ENCODE measurements at regions not wholly inside any gene's neighbourhood (a gene's known extent, or its start where the extent isn't known, plus 50 kb on each side); places are given as distances from the start of the nearest gene placed in this dataset.

DNA sequence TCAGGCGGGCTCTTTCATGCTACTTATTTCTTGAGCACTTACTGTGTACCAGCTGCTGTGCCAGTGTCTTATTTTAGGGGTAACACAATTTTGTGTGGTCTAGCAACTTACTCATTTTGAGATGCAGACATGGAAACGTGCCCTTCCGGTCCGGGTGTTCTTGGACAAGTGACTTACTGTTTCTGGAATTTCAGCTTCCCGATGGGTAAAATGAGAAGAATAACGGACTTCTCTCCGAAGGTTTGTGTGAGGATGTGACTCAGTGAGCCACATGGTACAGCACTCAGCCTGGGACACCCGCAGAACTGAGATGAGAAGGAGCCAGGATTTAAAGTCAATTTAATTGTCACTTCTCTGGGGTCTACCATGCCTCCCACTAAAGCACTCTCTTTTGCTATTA, 114.5 kb upstream of the SYT13 start:
- no peaks in the 10 kb centered on the region for H3K9me3 ChIP-seq
- no peaks in the 10 kb centered on the region; the same call in none of the 2 replicates for H3K27me3 ChIP-seq (replicated peaks; ENCODE audit: control insufficient read depth, insufficient read depth, low read length)
- Mint-ChIP-seq H3K4me1 (ENCODE audit: low read depth, unreplicated experiment) (no peaks in the 10 kb centered on the region), H3K27me3 (ENCODE audit: insufficient read depth, unreplicated experiment) (peaks cover 22% of the 10 kb centered on the region), H3K36me3 (ENCODE audit: insufficient read depth, unreplicated experiment) (no peaks in the 10 kb centered on the region), H3K9me3 (ENCODE audit: unreplicated experiment) (no peaks in the 10 kb centered on the region), H3K27ac (ENCODE audit: unreplicated experiment) (no peak overlapping the region), H3K4me3 (ENCODE audit: unreplicated experiment) (no peak overlapping the region)
- no peaks in the 10 kb centered on the region for H3K4me1 ChIP-seq
- no peak for TF ChIP-seq CTCF (IDR thresholded peaks at IDR 0.05; ENCODE audit: insufficient read depth in 1 of 2, low read depth in 1 of 2, low read length in 1 of 2, severe bottlenecking in 1 of 2, unreplicated experiment in 1 of 2)
- H3K36me3 ChIP-seq (ENCODE audit: control insufficient read depth, insufficient read depth, low read length) = no peaks in the 10 kb centered on the region
- intact Hi-C loops (cut with micrococcal nuclease; ENCODE audit: unreplicated experiment) = no loop called here
- ChIA-PET POLR2A (no interaction called here), CTCF (interaction anchor here (1.7 kb wide), 1 partner anchor 254 kb away, joined by 8 read pairs; no protein-coding TSS in a partner anchor)
- H3K4me3 ChIP-seq (ENCODE audit: low read depth, low read length) = no peak overlapping the region
- no TSS peak for BruUV-seq (replicated peaks)
- no peak for DNase-seq

GRCh38 chr11:45399166-45399565, 113.0 kb upstream of the SYT13 start:
- CTCF ChIA-PET = interaction anchor here (1.7 kb wide), 1 partner anchor 256 kb away, joined by 8 read pairs; no protein-coding TSS in a partner anchor
- Mint-ChIP-seq H3K27ac (ENCODE audit: unreplicated experiment) (no peak overlapping the region), H3K36me3 (ENCODE audit: insufficient read depth, unreplicated experiment) (no peaks in the 10 kb centered on the region), H3K4me1 (ENCODE audit: low read depth, unreplicated experiment) (no peaks in the 10 kb centered on the region), H3K9me3 (ENCODE audit: unreplicated experiment) (no peaks in the 10 kb centered on the region), H3K4me3 (ENCODE audit: unreplicated experiment) (no peak overlapping the region), H3K27me3 (ENCODE audit: insufficient read depth, unreplicated experiment) (peaks cover 12% of the 10 kb centered on the region)
- no peak for TF ChIP-seq CTCF (IDR thresholded peaks at IDR 0.05; ENCODE audit: insufficient read depth in 1 of 2, low read depth in 1 of 2, low read length in 1 of 2, severe bottlenecking in 1 of 2, unreplicated experiment in 1 of 2)
- intact Hi-C loops (cut with micrococcal nuclease; ENCODE audit: unreplicated experiment) = no loop called here
- H3K36me3 ChIP-seq (ENCODE audit: control insufficient read depth, insufficient read depth, low read length) = no peaks in the 10 kb centered on the region
- no peaks in the 10 kb centered on the region for H3K4me1 ChIP-seq
- POLR2A ChIA-PET = no interaction called here
- no peak overlapping the region for H3K4me3 ChIP-seq (ENCODE audit: low read depth, low read length)
- no TSS peak for BruUV-seq (replicated peaks)
- no peaks in the 10 kb centered on the region; the same call in 1 of the 2 replicates for H3K27me3 ChIP-seq (replicated peaks; ENCODE audit: control insufficient read depth, insufficient read depth, low read length)
- no peak for DNase-seq
- H3K9me3 ChIP-seq = no peaks in the 10 kb centered on the region

DNA sequence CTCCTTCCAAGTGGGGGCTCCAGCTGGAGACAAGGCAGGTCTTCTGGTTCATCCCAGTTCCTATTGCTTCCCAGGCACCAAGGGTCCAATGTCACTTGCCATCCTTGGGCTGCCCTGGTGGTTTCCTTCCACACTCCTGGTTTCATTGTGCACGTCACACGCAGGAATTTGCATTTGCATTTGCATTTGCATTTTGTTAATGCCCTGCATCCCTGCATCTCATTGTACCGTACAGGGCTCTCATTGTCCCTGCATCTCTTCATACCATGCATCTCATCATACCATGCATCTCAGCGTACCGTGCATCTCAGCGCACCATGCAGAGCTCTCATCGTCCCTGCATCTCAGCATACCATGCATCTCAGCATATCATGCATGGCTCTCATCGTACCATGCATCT, 112.2 kb upstream of the SYT13 start:
- Mint-ChIP-seq H3K36me3 (ENCODE audit: insufficient read depth, unreplicated experiment) (no peaks in the 10 kb centered on the region), H3K4me3 (ENCODE audit: unreplicated experiment) (no peak overlapping the region), H3K9me3 (ENCODE audit: unreplicated experiment) (no peaks in the 10 kb centered on the region), H3K4me1 (ENCODE audit: low read depth, unreplicated experiment) (peaks cover 6% of the 10 kb centered on the region), H3K27me3 (ENCODE audit: insufficient read depth, unreplicated experiment) (peaks cover 11% of the 10 kb centered on the region), H3K27ac (ENCODE audit: unreplicated experiment) (no peak overlapping the region)
- CTCF ChIA-PET = no interaction called here
- H3K27me3 ChIP-seq (replicated peaks; ENCODE audit: control insufficient read depth, insufficient read depth, low read length) = no peaks in the 10 kb centered on the region
- POLR2A ChIA-PET = no interaction called here
- no peaks in the 10 kb centered on the region for H3K9me3 ChIP-seq
- no TSS peak for BruUV-seq (replicated peaks)
- H3K36me3 ChIP-seq (ENCODE audit: control insufficient read depth, insufficient read depth, low read length) = no peaks in the 10 kb centered on the region
- no peak for DNase-seq
- intact Hi-C loops (cut with micrococcal nuclease; ENCODE audit: unreplicated experiment) = no loop called here
- TF ChIP-seq CTCF (IDR thresholded peaks at IDR 0.05; ENCODE audit: insufficient read depth in 1 of 2, low read depth in 1 of 2, low read length in 1 of 2, severe bottlenecking in 1 of 2, unreplicated experiment in 1 of 2) = no peak
- no peak overlapping the region for H3K4me3 ChIP-seq (ENCODE audit: low read depth, low read length)
- no peaks in the 10 kb centered on the region for H3K4me1 ChIP-seq

Data from Caco-2 (cell line).